Upper lobe of left lung (tissue), 6 donors: ENCODE measurements at regions not wholly inside any gene's neighbourhood (a gene's known extent, or its start where the extent isn't known, plus 50 kb on each side); places are given as distances from the start of the nearest gene placed in this dataset.
"Not testable (repeated sequence)": the region's sequence is repeated elsewhere in the genome, so short reads cannot be mapped to it uniquely, and the experiment has no call there.

ENCODE experiments used
- ATAC-seq, 2 donors: fragments of 200-7000 bp; cut with Tn5 transposase; one replicate each; pipeline ENCODE4 v1.9.1; 2022; ENCODE audit warnings: mild to moderate bottlenecking in 2 of 2, moderate library complexity in 2 of 2; ENCODE audit not compliant: low FRiP score in 2 of 2
- DNase-seq, 2 donors: peaks; one replicate each; pipeline ENCODE4 v3.0.0-alpha.2; 2019 to 2020
- H3K27ac ChIP-seq, 4 donors: fragments of 200-600 bp; sonication (generic); one replicate each; pipeline ENCODE4 v1.5.1; 2016 to 2019
- H3K27me3 ChIP-seq, 4 donors: fragments of 200-600 bp; sonication (generic); one replicate each; pipeline ENCODE4 v1.5.1; 2017 to 2019
- H3K36me3 ChIP-seq, 4 donors: fragments of 200-600 bp; sonication (generic); one replicate each; pipeline ENCODE4 v1.5.1; 2016 to 2019
- H3K4me1 ChIP-seq, 4 donors: fragments of 200-600 bp; sonication (generic); one replicate each; pipeline ENCODE4 v1.5.1; 2018 to 2019
- H3K4me3 ChIP-seq, 4 donors: fragments of 200-600 bp; sonication (generic); one replicate each; pipeline ENCODE4 v1.5.1; 2017 to 2019; ENCODE audit warnings: mild to moderate bottlenecking in 2 of 4, moderate library complexity in 1 of 4
- H3K9me3 ChIP-seq, 4 donors: fragments of 200-600 bp; sonication (generic); one replicate each; pipeline ENCODE4 v1.5.1; 2018 to 2019
- CTCF ChIP-seq, 6 experiments: fragments of 450-650 bp in 4 of 6; fragments of 200-600 bp in 2 of 6; sonication (generic) in 2 of 6; IDR thresholded peaks; one replicate each; pipeline ENCODE4 v1.5.1; 2016 to 2019; ENCODE audit warnings: antibody characterized with exemption in 6 of 6
- EP300 ChIP-seq, 4 donors: sonication (generic); formaldehyde crosslinking; IDR thresholded peaks; one replicate each; pipeline ENCODE4 v1.5.1; 2017; ENCODE audit warnings: antibody characterized with exemption in 4 of 4, control low read depth in 2 of 4
- POLR2A ChIP-seq, 4 donors: fragments of 450-650 bp; IDR thresholded peaks; one replicate each; pipeline ENCODE4 v1.5.1; 2016 to 2017; ENCODE audit warnings: antibody characterized with exemption in 4 of 4, mild to moderate bottlenecking in 2 of 4
- POLR2AphosphoS5 ChIP-seq, 2 donors: sonication (generic); formaldehyde crosslinking; IDR thresholded peaks; one replicate each; pipeline ENCODE4 v1.5.1; 2017; ENCODE audit warnings: antibody characterized with exemption in 2 of 2
- WGBS, 2 donors: methylation state at CpG; one replicate each; pipeline ENCODE4 v1.1.5; 2017 to 2018; 5-methylcytosine and 5-hydroxymethylcytosine counted together
- donor health status: DM: no; HTN: no; CAD: no; lungs with moderate emphysema.
- donor health status: DM: no; HTN: yes; CAD: no; lungs with severe emphysema.

- H3K9me3 ChIP-seq = peaks cover 3 to 20% (median 9%) of the 10 kb centered on the region in 4 donors
- no peak overlapping the region for H3K27ac ChIP-seq
- H3K4me3 ChIP-seq = no peak overlapping the region
- H3K36me3 ChIP-seq = no peaks in the 10 kb centered on the region
- 91 to 96% methylated on average over 1 of the region's 1 CpG for WGBS, 2 donors
- no peaks in the 10 kb centered on the region for H3K27me3 ChIP-seq
- DNase-seq = no peak
- H3K4me1 ChIP-seq = no peaks in the 10 kb centered on the region
- ATAC-seq = no peak
- TF ChIP-seq CTCF (IDR thresholded peaks at IDR 0.05) (no peak), EP300 (IDR thresholded peaks at IDR 0.05) (no peak), POLR2AphosphoS5 (IDR thresholded peaks at IDR 0.05) (no peak), POLR2A (IDR thresholded peaks at IDR 0.05) (no peak)
These were observed 334.0 kb downstream of the PTTG2 start for GRCh38 chr4:38294238-38294637.

GRCh38 chr4:38297061-38297460 lies 336.9 kb downstream of the PTTG2 start:
- Histone ChIP-seq H3K4me3 (no peak overlapping the region), H3K27me3 (no peaks in the 10 kb centered on the region), H3K36me3 (no peaks in the 10 kb centered on the region), H3K27ac (no peak overlapping the region), H3K4me1 (no peaks in the 10 kb centered on the region), H3K9me3 (peaks cover 5 to 23% (median 15%) of the 10 kb centered on the region in 4 donors)
- ATAC-seq (no peak), DNase-seq (no peak)
- 91 to 92% methylated on average over 3 of the region's 3 CpGs for WGBS, 2 donors
- TF ChIP-seq POLR2A (IDR thresholded peaks at IDR 0.05) (no peak), EP300 (IDR thresholded peaks at IDR 0.05) (no peak), POLR2AphosphoS5 (IDR thresholded peaks at IDR 0.05) (no peak)

- DNase-seq (no peak), ATAC-seq (no peak)
- H3K4me1 ChIP-seq = no peaks in the 10 kb centered on the region
- H3K27me3 ChIP-seq = no peaks in the 10 kb centered on the region
- H3K9me3 ChIP-seq = peaks cover 5 to 23% (median 15%) of the 10 kb centered on the region in 4 donors
- no peak overlapping the region for H3K4me3 ChIP-seq
- TF ChIP-seq POLR2AphosphoS5 (IDR thresholded peaks at IDR 0.05) = no peak
- no peak for TF ChIP-seq CTCF (IDR thresholded peaks at IDR 0.05)
- no peak for TF ChIP-seq EP300 (IDR thresholded peaks at IDR 0.05)
- TF ChIP-seq POLR2A (IDR thresholded peaks at IDR 0.05) = no peak
- H3K36me3 ChIP-seq = no peaks in the 10 kb centered on the region
- no peak overlapping the region for H3K27ac ChIP-seq
- 84 to 95% methylated on average over 1 of the region's 1 CpG for WGBS, 2 donors
These were observed 338.9 kb downstream of the PTTG2 start for GRCh38 chr4:38298868-38299713.

- no peaks in the 10 kb centered on the region for H3K27me3 ChIP-seq
- DNase-seq (no peak), ATAC-seq (no peak)
- H3K4me1 ChIP-seq = no peaks in the 10 kb centered on the region
- WGBS, 2 donors = 79 to 96% methylated on average over 1 to 2 of the region's 2 CpGs
- no peak overlapping the region for H3K27ac ChIP-seq
- H3K36me3 ChIP-seq = no peaks in the 10 kb centered on the region
- TF ChIP-seq CTCF (IDR thresholded peaks at IDR 0.05) (no peak), POLR2AphosphoS5 (IDR thresholded peaks at IDR 0.05) (no peak), EP300 (IDR thresholded peaks at IDR 0.05) (no peak), POLR2A (IDR thresholded peaks at IDR 0.05) (no peak)
- peaks cover 5 to 23% (median 15%) of the 10 kb centered on the region in 4 donors for H3K9me3 ChIP-seq
- no peak overlapping the region for H3K4me3 ChIP-seq
These were observed 342.7 kb downstream of the PTTG2 start for GRCh38 chr4:38302910-38303309.

- not testable (repeated sequence) for H3K27me3 ChIP-seq, ATAC-seq
- 99 to 100% methylated on average over 5 of the region's 5 CpGs for WGBS, 2 donors
These were observed 344.3 kb downstream of the PTTG2 start for GRCh38 chr4:38304460-38304859.

More at GRCh38 chr4:38304460-38304859, 344.3 kb downstream of the PTTG2 start:
- H3K9me3 ChIP-seq = peaks cover 0 to 12% (median 6%) of the 10 kb centered on the region in 4 donors
- not testable (repeated sequence) for H3K4me1 ChIP-seq, H3K36me3 ChIP-seq, H3K4me3 ChIP-seq, H3K27ac ChIP-seq
- peak in 1 of 2 donors; percentile 51 for DNase-seq
